SHP77 (cell line): ENCODE measurements at regions not wholly inside any gene's neighbourhood (a gene's known extent, or its start where the extent isn't known, plus 50 kb on each side); places are given as distances from the start of the nearest gene placed in this dataset.

Source experiments
- DNase-seq, 2 experiments: peaks; one replicate each; lab custom pipeline; 2025; lab: John Stamatoyannopoulos, UW

DNA sequence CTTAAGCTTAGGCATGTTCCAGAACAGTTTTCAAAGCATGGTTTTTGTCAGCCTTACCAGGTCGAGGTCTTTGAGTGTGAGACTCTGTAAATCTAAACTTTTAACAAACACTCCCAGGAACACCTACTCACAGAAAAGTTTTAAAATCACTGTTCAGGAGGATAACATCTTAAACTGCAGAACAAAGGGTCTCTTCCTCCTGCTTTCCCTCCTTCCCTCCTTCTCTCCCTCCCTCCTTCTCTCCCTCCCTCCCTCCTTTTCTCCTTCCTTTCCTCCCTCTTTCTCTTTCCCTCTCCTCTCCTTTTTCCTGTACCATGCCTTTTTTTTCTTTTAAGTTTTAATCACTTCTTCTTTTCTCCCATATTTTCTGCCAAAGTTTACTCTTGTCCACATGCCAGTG lies 153.5 kb upstream of the MAF start:
- no peak for DNase-seq

DNA sequence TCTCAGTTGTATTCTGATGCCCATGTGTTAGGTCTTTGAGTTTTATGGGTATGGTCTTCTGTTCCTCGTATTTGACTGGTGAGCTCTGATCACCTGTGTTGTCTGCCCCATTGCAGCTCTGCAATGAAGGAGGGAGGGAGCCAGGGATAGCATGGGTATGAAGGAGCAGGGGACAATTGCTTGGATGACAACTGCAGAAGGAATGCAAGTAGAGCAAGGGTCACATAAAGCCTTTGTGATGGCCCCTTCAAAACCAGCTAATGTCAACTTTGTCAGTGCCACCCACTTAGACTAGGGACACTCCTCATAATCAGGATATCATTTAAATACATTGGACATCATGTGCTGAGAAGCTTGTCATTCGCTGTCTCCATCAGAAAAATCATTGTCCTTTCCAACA lies 152.7 kb upstream of the MAF start:
- no peak for DNase-seq

DNA sequence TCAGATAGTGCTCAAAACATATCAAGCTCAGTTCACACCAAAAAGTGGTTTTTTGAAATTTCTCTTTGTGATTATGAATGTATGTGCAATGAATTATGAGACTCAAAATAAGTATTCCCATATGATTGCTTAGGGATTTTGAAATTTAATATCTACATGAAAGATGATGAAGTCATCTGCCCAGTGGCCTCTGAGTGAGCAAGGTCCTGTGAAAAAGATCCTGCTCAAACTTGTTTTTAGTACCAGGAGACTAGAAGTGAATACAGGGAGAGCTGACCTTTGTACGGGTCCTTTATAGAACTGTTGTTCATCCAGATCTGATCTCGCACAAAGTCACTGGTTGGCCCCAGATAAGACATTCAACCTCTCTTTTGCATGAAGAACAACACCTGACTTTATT lies 151.9 kb upstream of the MAF start:
- DNase-seq, result no peak

DNA sequence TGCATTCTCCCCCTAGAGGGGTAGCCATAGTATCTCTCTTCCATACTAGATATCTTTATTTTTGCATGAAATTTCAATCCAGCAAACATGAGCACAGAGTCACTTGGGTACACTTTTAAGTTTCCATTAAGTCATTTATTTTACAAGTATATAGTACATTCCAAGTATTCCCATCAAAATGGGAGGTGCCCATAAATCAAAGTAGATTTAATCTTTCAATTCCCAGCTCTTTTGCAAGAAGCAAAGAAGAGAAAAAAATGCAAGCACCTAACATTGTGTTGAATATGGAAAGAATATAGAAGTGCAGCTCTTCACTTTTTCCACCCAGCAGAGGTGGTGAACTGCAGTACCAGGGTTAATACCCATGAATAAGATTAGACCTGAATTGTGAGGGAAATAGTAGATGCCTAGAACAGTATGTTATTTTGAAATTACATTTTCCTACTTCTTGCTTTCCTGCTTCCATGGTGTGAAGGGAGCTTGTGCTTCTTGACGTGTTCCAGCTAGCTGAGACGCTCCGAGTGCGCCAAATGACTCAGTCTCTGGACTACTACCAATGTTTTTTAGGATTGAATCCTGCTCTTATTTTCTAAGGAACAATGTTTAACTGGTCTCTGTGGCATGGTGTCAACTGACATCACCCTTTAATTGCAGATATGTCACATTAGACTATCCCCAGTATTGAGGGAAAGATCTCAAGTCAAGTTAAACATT lies 151.1 kb upstream of the MAF start:
- no peak for DNase-seq

DNA sequence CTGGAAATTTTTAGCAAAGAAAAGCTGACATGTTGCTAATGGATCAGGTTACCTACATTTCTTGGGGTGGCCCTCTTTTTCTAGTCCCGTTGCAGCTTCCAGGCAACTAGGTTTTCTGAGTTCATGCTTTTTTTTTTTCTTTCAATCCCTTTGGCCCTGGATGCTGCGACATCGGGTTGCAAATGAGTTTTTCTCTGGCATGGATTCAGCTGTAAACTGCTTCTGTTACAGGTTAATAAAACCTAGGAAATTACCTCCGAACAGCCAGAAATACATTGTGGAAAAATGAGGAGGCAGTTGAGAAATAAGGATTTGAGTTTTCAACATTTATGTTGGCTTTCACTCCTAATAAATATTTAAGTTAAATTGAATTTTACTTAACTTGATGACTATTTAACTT lies 149.8 kb upstream of the MAF start:
- DNase-seq, result no peak

DNA sequence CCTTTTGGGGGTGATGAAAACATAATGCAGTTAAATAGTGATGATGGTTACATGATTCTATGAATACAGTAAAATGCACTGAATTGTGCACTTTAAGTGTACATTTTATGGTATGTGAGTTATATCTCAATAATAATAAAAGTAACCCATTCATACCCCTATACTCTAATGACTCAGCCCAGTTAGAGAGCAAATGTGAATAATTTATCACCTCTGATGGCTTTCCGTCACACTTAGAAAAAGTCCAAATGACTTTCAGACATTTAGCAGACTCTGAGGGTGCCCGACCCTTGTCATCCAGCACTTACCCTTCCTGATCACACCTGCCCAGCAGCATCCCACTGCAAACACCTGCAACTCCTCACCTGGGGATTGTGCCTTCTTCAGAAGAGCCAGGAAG lies 148.1 kb upstream of the MAF start:
- no peak for DNase-seq

DNA sequence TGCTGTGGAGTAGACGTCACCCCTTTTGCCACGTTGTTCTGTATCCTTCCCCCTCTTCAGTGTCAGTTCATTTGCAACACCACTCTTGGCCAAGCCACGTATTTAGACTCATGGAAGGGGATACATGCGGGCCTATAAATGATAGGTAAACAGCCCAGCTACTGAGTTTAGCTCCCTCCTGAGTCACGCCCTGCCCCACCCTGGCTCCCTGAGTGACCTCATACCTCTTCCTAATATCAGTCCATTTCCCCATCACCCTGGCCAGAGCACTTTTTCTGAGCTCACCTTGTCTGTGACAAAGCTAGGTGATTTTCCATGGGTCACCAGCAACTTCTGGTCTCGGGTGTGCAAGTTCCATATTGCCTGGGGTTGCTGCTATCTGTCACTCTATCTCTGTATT lies 147.2 kb upstream of the MAF start:
- DNase-seq, result no peak

DNA sequence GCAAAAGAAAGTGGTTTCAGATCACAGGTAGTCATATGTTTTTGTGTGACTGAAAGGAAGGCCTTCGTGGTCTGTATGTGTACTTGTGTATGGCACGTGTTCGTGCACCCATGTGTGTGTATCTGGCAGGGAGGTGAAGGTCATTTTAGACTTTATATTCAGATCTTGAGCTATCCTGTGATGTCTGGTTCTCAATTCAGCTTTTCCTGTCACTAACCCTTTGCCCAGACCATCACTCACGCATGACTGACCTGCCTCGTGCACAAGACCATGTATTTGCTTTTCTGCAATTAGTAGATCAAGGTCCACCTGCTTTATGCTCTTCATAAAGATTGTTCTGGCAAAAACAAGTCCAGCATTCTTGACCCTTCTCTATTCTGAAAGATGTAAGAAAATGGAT lies 139.7 kb upstream of the MAF start:
- no peak for DNase-seq

DNA sequence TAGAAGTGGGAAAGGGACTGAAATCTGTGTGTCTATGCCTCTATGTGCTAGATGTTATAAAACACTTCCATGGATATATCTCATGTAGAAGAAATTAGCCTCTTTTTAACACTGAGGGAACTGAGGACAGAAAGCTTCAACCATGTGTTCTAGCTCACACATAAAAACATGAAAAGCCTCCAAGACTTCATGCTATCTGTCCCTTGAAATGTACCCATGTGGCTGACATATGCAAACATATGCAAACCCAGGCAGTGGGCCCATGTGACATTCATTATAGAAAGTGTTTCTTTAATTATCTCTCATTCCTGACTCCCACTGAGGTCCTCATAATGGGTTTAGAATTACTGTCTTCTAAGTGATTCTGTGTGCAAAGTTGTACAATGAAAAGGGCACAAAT lies 134.7 kb upstream of the MAF start:
- no peak for DNase-seq

DNA sequence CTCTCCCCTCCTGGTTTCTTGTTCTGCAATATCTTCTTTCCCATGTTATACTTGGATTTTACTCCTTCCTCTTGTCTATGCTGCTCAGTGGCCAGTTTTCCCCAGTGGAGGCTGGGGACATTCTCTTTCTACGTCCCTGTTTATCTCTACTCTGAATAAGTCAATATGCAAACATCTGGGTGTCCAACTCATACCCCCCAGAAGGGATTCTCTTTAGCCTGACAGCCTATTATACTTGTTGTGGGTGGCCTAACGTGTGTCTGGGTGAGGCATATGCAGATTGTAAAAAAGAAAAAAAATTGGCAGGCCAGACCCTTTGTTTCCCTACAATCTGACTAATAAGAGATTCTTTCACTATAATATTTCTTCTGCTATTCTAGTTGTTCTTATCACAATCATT lies 134.2 kb upstream of the MAF start:
- DNase-seq, result no peak

DNA sequence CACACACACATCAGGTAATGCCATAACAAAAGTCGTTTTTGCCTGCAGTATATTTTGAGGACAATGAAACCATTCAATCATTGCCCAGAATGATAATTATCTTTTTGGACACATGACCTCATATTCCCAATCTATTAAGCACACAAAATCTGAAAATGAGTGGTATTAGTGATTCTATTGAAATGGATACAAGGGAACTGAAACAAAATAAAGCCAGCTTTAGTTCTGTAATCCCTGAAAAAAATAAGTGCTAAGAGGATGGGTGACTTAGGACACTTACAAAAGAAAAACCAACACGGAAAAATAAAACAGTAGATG lies 128.3 kb upstream of the MAF start:
- DNase-seq, result no peak

DNA sequence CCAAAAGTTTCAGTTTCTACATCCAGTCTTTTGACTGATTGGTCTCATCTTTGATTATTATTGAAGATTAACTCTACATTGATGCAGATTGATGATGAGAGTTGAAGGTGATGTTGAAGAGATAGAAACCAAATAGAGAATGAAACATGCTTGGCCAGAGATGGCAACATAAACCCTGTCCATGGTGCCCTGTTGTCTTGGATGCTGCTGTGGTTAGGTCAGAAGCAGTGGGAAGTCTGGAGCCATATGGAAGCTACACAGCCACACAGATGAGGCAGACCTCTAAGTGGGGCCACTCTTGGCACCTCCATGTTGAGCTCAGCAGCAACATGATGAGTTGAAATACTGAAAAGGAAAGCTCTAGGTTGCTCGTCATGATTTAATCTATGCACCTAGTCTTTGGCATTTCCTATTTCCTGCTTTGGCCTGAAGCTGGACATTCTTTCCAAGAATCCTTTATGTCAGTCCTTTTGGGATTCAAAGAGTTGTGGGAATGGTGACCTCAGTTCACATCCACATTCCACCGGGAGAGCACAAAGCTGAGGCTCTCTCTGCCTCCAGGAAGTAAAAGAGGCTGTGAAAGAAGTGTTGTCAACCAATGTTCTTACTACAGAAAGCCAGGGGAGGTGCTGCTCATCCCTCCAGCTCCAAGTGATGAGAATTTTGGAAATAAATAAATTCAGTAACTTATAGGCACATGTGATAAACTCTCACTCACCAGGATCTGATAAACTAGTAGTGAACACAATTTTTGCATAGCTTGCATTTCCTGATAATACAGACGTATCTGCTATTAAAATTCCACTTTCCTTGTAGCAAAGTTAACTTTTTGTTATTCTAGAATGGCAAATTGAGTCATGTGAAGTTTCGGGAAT lies 127.7 kb upstream of the MAF start:
- no peak for DNase-seq

DNA sequence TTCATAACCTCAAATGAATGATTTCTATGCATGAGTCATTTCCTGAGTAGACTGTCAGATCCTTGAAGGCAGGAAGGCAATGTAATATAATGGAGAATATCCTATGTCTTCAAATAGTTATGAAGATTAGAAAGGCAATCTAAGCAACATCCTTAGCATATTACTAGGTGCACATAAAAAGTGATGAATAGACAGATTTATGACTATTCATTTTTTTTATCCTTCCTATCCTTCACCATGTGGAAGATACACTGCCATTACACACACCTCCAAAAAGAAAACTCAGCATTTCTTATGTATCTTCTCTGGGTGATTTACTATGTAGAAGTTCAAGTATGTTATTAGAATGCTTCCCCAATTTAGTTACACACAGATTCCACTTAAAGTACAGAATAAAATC lies 126.4 kb upstream of the MAF start:
- DNase-seq, result no peak

DNA sequence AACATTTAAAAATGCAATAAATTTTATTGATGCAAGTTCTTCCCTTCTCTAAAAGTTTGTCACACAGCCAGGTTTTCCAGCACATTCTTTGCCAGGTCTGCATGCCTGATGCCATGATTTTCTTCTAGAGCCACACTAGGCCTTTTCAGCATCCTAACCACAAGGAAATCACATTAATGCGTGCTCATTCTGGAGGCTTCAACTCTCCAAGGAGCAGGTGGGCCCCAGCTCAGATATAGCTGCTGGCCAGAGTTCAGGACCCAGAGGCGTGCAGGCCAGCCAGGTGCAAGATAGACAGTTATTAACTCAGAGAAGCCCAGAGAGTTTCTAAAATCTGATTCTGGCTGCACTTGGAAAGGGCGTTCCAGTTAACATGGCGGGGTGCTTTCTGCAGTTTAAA lies 124.5 kb upstream of the MAF start:
- no peak for DNase-seq

DNA sequence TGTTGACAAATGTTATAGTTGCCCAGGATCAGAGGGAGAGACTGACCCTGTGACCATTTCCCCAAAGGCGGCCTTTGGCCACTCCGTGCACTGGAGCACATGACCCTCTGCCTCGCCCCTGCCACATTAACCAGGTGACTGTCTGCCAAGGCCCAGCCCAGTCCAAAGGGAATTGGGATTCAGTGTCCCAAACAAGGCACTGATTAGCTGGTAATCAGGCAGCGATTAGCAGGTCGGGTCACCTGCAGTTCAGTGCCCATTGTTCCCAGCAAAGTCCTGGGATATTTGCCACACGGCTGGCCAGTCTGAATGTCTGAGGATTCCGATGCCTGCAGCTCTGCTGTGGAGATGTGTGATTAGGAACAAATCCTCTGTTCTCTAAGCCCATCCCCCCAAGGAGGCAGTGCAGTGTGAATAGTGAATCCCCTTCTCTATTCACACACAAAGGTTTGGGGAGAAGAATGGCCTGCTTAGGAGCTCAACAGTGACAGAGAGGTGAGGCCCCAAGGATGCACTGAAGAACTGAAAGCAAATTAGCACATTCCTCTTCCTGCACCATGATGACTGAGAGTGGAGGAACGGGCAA lies 123.1 kb upstream of the MAF start:
- DNase-seq, result no peak

DNA sequence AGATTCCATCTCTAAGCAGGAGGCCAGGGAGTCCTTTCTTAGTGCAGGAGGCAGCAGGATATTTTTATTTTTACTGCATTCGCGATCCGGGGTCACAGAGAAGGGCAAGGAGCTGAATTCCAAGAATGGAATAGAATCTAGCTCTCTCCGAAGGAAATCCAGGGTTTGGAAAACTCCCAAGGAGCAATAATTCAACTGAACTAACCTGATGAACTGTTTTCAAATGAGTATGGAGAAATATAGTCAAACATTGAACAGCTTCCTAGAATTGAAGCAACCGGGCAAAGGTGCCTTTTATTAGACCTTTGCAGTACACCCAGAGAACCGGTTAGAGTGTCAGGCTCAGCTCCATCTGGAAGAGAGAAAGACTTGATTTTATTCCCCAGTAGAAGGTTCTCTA lies 120.7 kb upstream of the MAF start:
- DNase-seq, result no peak

DNA sequence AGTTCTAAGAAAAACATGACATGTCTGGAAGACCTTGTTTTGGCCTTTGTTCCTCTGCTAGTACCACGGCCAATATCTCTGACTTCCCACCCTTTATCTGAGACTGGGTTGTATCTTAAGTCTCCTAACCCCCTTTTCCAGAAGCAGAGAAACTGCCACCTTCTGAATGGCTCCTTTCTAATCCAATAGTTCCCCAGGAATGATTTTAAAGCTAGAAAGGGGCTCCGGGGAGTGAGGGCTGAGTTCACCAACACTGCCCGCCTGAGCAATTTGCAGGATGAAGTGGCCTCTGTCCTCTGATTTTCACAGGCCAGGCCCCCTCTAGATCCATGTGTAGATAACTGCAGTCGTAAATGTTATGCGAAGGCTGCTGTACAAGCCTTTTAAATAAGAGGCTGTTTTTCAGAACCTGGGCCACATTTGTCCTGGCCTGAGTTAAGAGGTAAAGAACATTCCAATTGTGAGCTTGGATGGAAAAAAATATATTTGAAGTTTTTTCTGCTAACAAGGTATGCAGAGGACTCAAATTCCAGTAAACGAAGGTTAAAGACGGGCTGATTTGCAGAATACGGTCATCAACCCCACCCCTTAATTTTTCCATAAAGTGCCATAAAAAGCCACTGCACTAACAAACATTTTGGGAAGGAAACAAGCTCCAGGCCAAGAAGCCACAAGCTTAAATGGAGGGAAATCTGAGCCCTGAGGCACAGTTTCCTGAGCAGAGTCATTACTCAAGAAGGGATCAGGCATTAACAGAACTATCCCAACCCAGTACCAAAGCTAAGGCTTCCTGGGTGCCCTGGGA lies 117.0 kb upstream of the MAF start:
- DNase-seq, result no peak

DNA sequence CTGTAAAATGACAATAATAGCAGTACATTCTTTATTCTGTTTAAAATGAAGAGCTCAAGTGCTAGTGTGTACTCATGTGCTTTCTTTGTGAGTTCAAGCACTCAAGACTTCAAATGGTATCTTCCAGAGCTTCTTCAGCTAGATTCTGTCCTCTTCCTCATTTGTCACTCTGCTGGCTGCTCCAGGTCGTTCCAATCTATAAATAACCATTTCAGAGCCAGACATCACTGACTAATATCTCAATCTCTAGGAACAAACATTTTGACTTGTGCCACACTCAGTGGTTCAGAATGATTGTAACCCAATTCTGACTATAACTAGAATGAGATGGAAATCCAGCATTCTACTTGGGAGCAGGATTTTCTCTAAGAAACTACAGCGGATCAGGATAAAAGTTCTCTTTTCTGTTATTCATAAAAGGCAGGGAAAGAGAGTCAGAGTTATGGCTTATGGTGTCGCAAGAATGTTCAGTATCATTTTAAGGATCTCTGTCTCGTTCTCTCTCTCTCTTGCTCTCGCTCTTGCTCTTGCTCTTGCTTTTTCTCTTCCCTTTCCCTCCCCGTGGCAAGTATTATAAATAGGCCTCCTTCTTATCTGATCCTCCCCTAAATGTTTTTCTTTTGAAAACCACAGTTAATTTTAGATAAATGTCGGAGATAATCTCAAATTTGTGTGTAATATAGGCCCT lies 116.3 kb upstream of the MAF start:
- DNase-seq, result no peak

DNA sequence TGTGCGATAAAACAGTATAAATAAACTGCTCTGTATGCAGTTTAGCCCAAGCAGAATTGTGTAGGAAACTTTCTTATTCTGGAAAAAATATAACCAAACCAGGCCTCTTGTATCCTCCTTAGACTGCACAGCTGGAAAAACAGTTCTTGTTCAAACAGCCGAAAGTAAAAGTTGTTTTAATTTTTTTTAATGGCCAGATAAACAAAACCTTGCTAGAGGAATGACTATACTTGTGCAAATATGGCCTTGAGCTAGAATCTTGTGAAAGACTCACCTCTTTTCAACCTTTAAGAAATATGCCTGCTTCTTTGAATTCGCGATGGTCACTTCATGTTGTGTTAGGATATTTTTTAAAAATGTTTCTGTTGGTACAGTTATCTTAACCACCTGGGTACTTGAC lies 114.5 kb upstream of the MAF start:
- DNase-seq, result no peak

DNA sequence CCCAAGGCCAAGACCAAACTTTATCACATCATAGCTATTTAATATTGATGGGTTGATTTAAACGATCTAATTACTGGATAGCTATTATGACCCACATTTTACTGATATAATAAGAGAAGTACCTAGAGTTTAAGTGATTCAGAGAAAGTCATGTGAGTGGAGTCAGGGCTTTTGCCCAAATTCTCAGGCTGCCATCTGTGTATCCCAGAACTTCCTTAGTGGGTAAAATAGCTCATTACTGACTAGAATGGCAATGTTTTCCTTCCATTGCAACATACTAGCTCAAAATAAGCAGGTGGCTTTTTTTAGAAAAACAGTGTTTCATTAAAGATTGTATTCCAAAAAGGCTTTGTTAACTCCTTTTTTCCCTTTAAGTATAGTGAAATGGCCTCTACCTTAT lies 113.9 kb upstream of the MAF start:
- DNase-seq, result no peak

DNA sequence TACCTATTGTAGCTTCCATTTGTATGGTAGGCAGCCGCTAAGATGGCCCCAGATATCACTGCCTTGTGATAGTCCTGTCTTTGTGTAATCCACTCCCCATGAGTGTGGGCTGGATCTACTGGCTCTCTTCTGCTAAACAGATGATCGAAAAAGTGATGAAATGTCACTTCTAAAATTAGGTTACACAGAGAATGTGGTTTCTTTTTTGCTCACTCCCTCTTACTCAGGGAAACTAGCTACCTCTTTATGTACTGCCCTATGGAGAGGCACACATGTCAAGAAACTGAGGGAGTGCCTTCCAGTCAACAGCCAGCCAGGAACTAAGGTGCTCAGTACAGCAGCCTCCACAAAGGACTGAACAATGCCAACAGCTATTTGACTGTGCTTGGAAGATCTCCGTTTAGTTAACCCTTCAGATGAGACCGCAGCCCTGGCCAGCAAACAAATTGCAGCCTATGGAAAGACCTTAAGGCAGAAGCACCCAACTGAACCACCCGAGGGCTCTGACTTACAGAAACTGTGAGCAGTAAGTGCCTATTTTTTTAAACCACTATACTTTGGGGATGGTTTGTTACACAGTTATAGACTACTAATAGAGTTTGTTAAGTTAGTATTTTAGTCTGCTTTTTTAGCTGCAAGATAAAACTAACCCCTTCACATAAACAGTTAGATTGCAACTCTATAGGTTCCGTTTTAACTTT lies 113.2 kb upstream of the MAF start:
- DNase-seq, result no peak
